ENCODE measurements at regions not wholly inside any gene's neighbourhood (a gene's known extent, or its start where the extent isn't known, plus 50 kb on each side); places are given as distances from the start of the nearest gene placed in this dataset.
"Not testable (repeated sequence)": the region's sequence is repeated elsewhere in the genome, so short reads cannot be mapped to it uniquely, and the experiment has no call there.

DNA sequence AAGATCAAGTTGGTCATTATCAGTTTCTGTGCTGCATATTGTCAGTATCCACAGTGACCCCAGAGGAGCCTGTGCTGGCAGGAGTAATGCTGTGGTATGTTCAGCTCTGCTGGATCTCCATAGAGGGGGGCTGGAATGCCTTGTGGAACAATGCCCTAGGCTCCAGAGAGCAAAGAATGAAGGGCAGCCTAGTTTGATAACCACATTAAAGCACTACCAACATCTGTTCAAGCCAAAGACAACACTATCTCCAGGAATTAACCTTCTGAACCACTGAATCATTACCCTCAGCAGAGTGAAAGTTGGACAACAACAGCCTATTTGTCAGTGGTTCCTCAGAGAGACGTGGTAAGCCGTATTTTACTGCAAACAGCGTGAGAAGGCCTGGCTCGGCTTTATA, 192.3 kb upstream of the CXorf66 start:
- peak; percentile 14 for DNase-seq

DNA sequence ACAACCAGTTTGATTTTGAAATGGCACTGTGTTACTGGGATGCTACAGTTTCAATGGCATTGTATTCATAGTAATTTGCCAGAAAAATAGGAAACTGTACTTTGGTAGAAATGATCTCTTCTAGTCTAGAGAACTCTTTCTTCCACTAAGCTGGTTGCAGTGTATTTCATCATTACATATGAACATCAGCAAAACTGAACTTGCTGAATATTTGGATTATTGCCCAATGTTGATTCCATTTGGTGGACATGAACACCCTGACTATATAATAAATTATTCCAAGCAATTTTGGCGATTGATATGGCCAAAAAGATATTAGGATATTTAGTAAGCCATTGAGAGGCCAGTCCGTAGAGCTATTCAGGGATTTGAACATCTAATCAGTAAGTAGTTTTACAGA, 191.8 kb upstream of the CXorf66 start:
- DNase-seq = peak; percentile 44

GRCh38 chrX:140151316-140151715, 186.0 kb upstream of the CXorf66 start:
- no peak for DNase-seq

GRCh38 chrX:140149761-140150160, 184.4 kb upstream of the CXorf66 start:
- DNase-seq = no peak

GRCh38 chrX:140141444-140142029, 176.2 kb upstream of the CXorf66 start:
- peak; percentile 54 for DNase-seq

DNA sequence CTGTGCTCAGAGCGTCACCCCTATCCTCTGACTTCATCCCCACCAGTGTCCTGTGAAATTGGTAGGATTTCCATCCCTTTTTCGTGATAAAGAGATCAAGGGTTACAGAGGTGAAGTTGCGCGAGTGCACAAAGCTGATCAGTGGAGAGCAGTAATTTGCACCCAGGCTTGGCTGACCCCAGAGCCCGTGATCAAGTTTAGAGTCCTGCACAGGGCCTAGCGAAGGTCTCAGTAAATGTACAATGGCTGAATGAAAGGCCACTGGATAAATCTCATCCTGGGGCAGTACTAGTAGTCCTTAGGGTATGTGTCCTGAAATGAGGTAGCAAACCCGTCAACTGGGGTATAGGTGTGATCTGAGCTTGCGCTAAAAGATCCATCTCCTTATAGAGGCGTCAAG, 173.2 kb upstream of the CXorf66 start:
- not testable (repeated sequence) for DNase-seq

DNA sequence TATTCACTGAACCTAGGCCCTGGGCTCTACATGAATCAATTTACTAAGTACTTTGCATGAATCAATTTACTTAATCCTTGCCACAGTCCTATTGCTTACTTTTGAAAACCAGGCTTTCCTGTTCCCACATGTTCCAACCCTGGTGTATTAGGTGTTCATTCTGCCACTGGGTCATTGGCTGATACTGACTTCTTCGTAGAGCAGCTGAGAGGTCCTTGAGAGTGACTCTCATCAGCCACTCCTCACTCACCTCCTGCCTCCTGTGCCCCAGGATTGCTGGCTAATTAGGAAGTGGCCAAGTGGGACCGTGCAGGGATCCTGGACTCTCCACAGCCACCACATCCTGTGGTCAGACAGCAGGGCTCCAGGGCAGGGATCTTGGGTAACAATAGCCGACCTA, 172.7 kb upstream of the CXorf66 start:
- not testable (repeated sequence) for DNase-seq

DNA sequence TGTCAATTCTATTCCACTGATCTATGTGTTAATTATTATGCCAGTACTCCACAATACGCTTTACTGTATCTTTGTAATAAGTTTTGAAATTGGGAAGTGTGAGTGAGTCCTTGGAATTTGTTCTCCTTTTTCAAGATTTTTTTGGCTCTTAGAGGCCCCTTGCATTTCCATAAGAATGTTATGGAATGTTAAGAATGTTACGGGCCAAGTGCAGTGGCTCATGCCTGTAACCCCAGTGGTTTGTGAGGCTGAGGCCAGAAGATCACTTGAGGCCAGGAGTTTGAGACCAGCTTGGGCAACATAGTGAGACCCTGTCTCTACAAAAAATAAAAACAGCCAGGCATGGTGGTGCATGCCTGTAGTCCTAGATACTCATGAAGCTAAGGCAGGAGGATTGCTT, 167.6 kb upstream of the CXorf66 start:
- DNase-seq = no peak

GRCh38 chrX:140123446-140123845, 158.1 kb upstream of the CXorf66 start:
- DNase-seq = no peak

GRCh38 chrX:140114059-140114458, 148.7 kb upstream of the CXorf66 start:
- DNase-seq = not testable (repeated sequence)

DNA sequence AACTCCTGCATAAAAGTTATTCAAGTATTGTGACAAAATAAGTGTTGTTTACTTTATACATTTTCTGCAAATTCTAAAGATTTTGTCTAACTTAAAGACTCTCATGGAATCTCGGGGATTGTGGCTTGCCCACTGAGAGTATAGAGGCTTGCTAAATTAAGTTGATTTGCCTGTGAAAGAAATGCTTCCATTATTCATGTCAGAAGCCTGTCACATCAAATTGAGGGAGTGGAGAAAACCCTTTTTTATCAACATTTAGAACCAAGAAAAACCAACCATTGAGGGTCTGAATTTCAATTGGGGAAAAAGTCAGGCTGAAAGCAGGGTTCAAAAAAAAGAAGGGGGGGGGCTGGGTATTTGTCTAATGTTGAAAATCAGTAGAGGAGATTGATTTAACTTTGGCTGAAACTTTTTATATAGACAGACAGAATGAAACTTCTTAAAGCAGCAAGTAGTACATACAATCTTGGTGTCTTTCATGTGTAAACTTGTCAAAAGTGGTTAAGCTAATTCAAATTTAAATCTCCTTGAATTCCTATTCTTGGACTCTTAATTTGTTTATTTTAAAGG, 144.8 kb upstream of the CXorf66 start:
- DNase-seq = no peak

GRCh38 chrX:140104760-140105159, 139.4 kb upstream of the CXorf66 start:
- DNase-seq = no peak

- no peak for DNase-seq
Measured at GRCh38 chrX:140099221-140099620, 133.9 kb upstream of the CXorf66 start.

DNA sequence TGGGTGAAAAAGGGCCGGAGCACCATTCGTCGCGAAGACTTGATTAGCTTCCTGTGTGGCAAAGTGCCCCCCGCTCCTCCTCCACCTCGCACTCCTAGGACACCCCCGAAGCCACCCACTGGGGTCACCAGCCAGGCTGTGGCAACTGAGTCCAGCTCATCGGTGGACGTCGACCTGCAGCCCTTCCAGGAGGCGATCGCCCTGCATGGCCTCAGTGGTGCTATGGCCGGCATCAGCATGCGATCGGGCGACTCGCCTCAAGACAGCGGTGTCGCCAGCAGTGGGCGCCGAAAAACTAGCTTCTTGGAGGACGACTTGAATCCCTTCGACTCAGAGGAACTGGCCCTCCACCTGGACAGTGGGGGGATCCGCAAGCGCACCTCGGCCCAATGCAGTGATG, 126.8 kb upstream of the CXorf66 start:
- no peak for DNase-seq

GRCh38 chrX:140091125-140091886, 126.0 kb upstream of the CXorf66 start:
- no peak for DNase-seq

- DNase-seq = no peak
Measured at GRCh38 chrX:140090800-140091124, 125.4 kb upstream of the CXorf66 start.

DNA sequence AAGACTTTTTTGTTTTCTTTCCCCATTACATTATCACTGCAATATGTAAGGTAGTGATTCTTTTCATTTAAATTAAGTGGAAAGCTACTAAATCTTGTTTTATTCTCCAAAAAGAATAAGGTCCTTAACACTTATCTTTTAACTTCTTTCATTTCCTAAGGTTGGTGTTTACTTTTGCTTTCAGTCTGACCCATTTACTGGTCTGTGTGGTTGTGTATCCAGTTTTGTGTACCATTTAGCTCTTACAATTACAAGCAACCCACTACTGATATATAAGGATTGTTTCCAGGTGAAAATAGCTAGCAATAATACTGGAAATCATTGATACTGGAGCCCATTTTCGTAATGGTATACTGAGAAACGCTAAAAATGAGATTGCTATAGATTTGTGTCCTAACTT, 123.1 kb upstream of the CXorf66 start:
- DNase-seq = no peak

- peak; percentile 23 for DNase-seq
Measured at GRCh38 chrX:140087875-140088274, 122.6 kb upstream of the CXorf66 start.

DNA sequence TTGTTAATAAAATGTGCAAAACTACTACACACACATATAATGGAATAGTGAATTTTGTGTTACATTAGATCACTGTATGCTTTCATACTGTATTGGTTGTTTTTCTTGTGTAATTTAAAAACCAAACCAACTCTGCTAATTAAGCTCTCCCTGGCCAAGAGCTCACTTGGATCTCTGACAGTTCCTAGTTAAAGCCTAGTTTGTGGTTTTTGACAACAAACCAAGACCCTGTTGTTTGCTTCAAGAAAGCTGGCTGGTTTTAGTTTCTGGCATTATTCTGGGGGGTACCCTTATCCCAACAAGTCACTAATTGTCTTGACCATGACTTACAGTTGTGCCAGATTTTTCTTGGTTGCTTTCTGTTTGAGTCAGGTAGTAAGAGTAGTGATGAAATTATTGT, 121.4 kb upstream of the CXorf66 start:
- DNase-seq = no peak

DNA sequence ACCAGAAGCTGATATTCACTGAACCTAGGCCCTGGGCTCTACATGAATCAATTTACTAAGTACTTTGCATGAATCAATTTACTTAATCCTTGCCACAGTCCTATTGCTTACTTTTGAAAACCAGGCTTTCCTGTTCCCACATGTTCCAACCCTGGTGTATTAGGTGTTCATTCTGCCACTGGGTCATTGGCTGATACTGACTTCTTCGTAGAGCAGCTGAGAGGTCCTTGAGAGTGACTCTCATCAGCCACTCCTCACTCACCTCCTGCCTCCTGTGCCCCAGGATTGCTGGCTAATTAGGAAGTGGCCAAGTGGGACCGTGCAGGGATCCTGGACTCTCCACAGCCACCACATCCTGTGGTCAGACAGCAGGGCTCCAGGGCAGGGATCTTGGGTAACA, 109.5 kb upstream of the CXorf66 start:
- not testable (repeated sequence) for DNase-seq

GRCh38 chrX:140071037-140071436, 105.7 kb upstream of the CXorf66 start:
- no peak for DNase-seq

DNA sequence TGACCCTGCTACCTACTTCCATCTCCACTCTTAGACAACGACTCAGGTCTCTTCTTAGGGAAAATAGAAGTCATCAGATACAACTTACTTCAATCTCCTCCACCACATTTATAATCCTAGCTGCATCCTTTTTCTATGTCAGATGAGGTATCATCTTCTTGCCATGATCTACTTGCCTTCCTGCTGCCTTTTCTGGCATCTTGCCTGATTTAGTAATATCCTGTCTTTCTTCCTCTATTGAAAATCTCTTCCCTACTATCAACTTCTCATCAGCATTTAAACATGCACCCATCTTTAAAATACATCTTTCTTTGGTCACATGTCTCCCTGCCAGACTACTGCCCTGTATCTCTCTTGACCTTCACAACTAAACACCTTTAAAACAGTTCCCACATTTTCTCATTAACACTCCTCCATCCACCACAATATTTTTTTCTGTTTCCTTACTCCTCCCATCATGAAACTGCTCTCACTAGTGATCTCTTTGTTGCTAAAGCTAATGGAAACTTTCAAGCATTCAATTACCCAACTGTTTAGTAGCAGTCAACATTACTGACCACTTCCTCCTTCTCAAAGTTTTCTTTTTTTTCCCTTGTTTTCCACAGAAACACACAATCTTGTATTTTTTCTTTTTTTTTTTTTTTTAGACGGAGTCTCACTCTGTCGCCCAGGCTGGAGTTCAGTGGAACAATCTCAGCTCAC, 100.8 kb upstream of the CXorf66 start:
- no peak for DNase-seq

- DNase-seq = no peak
Measured at GRCh38 chrX:140064993-140065392, 99.7 kb upstream of the CXorf66 start.

DNA sequence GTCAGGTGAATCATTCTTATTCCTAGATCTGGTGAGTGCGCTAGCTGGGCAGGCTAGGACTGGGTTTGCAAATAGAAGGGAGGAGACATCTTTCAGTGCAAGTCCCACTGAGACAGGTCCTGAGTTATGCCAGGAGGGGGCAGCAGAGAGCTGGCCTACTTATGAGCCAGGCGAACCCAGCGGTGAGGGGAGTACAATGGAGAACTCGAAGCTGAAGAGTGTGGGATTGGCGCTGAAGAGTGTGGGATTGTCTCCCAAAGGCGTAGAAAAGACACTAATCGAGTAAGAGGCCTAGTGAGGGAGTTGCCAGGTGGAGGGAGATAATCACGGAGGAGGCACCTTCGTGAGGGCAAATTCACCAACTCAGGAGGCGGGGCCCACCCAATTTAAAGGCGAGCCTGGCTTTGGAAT, 91.7 kb upstream of the CXorf66 start:
- peak; percentile 75 for DNase-seq

Measured in OCI-M1 (cell line).